H1 (cell line): ENCODE measurements at regions not wholly inside any gene's neighbourhood (a gene's known extent, or its start where the extent isn't known, plus 50 kb on each side); places are given as distances from the start of the nearest gene placed in this dataset.

Experiments used
- CTCF ChIA-PET: fragments of 300-600 bp; sonication (Branson Sonifier 250); formaldehyde crosslinking; loops from one replicate; lab custom pipeline; 2021; ENCODE audit not compliant: partially characterized antibody; lab: Charles Lee
- POLR2A ChIA-PET: fragments of 300-600 bp; sonication (Branson Sonifier 250); formaldehyde crosslinking; loops from one replicate; lab custom pipeline; 2021; ENCODE audit warnings: inconsistent platforms; ENCODE audit not compliant: partially characterized antibody; lab: Charles Lee
- DNase-seq, 2 experiments: peaks; one replicate each; pipeline versions ENCODE4 v3.0.0 to v3.0.0-alpha.2; 2010 to 2022; ENCODE audit warnings: low spot score in 2 of 2, low read depth in 1 of 2, mixed read lengths in 1 of 2
- FAIRE-seq: peaks from 2 replicates; lab custom pipeline; 2011; peaks lifted over from hg19 to GRCh38; lab: Jason Lieb, UNC
- H2AFZ ChIP-seq: 2 replicates; pipeline ENCODE4 v1.8.1; 2012; ENCODE audit warnings: low read length, inconsistent platforms
- H2AK5ac ChIP-seq: 2 replicates; pipeline ENCODE4 v1.6.1; 2013; ENCODE audit warnings: low read depth, low read length
- H2BK120ac ChIP-seq: replicated peaks from 2 replicates; pipeline ENCODE3; 2013; ENCODE audit warnings: low read depth, low read length, inconsistent platforms
- H2BK12ac ChIP-seq: 2 replicates; pipeline ENCODE4 v1.6.1; 2013; ENCODE audit warnings: low read depth, low read length
- H2BK15ac ChIP-seq: 2 replicates; pipeline ENCODE4 v1.6.1; 2013; ENCODE audit warnings: low read length
- H2BK20ac ChIP-seq: 2 replicates; pipeline ENCODE4 v1.6.1; 2013; ENCODE audit warnings: low read length
- H2BK5ac ChIP-seq: 2 replicates; pipeline ENCODE4 v1.6.1; 2013; ENCODE audit warnings: low read depth, low read length
- H3K14ac ChIP-seq: 2 replicates; pipeline ENCODE4 v1.6.1; 2013; ENCODE audit warnings: inconsistent platforms; ENCODE audit not compliant: insufficient read length
- H3K18ac ChIP-seq: 2 replicates; pipeline ENCODE4 v1.6.1; 2013; ENCODE audit warnings: low read length; ENCODE audit errors: extremely low read depth
- H3K23ac ChIP-seq: 2 replicates; pipeline ENCODE4 v1.6.1; 2013; ENCODE audit warnings: inconsistent platforms; ENCODE audit not compliant: insufficient read length
- H3K23me2 ChIP-seq: 2 replicates; pipeline ENCODE4 v1.6.1; 2013; ENCODE audit warnings: low read depth, low read length
- H3K27ac ChIP-seq: 2 replicates; pipeline ENCODE4 v1.6.1; 2011; ENCODE audit warnings: low read depth, low read length, inconsistent platforms
- H3K27me3 ChIP-seq, 4 experiments: replicated peaks in 1 of 4; 1 replicate in 1 of 4; 2 replicates in 3 of 4; pipeline versions ENCODE4 v1.6.1 to v1.8.1; 2011 to 2013; ENCODE audit warnings: low read length in 3 of 4, mild to moderate bottlenecking in 3 of 4, inconsistent platforms in 2 of 4, mixed read lengths in 2 of 4, moderate library complexity in 1 of 4; ENCODE audit not compliant: control insufficient read depth in 3 of 4, insufficient read depth in 3 of 4; ENCODE audit errors: extremely low read depth in 1 of 4
- H3K36me3 ChIP-seq, 4 experiments: 2 replicates each; pipeline versions ENCODE4 v1.6.1 to v1.8.1; 2011 to 2013; ENCODE audit warnings: mild to moderate bottlenecking in 4 of 4, low read length in 3 of 4, moderate library complexity in 2 of 4, control low read depth in 1 of 4, inconsistent platforms in 1 of 4; ENCODE audit not compliant: insufficient read depth in 4 of 4, control insufficient read depth in 2 of 4
- H3K4ac ChIP-seq: replicated peaks from 2 replicates; pipeline ENCODE3; 2013; ENCODE audit warnings: low read length, low read depth, mixed read lengths, inconsistent platforms; ENCODE audit not compliant: insufficient read length
- H3K4me1 ChIP-seq, 4 experiments: replicated peaks in 1 of 4; 1 replicate in 1 of 4; 2 replicates in 3 of 4; pipeline versions ENCODE4 v1.6.1 to v1.8.1; 2011 to 2013; ENCODE audit warnings: low read length in 3 of 4, inconsistent platforms in 2 of 4, mixed read lengths in 1 of 4; ENCODE audit not compliant: insufficient read depth in 4 of 4, control insufficient read depth in 3 of 4
- H3K4me2 ChIP-seq, 2 experiments: 2 replicates each; pipeline versions ENCODE4 v1.6.1 to v1.8.1; 2011 to 2013; ENCODE audit warnings: low read depth in 2 of 2, low read length in 2 of 2, control low read depth in 1 of 2, inconsistent platforms in 1 of 2, mild to moderate bottlenecking in 1 of 2; ENCODE audit not compliant: insufficient read depth in 1 of 2
- H3K4me3 ChIP-seq, 4 experiments: fragments of 200-600, 300-600 bp in 1 of 4; sonication (generic), shearing (Covaris generic), sonication (Bioruptor Twin) in 1 of 4; 2 replicates each; pipeline versions ENCODE4 v1.5.1 to v1.8.1; 2011 to 2016; ENCODE audit warnings: low read length in 4 of 4, low read depth in 3 of 4, control low read depth in 2 of 4, inconsistent platforms in 2 of 4, mild to moderate bottlenecking in 2 of 4, mixed read lengths in 1 of 4, moderate library complexity in 1 of 4; ENCODE audit not compliant: insufficient read depth in 2 of 4; ENCODE audit errors: extremely low read depth in 1 of 4
- H3K56ac ChIP-seq: replicated peaks from 2 replicates; pipeline ENCODE3; 2013; ENCODE audit warnings: low read depth, mild to moderate bottlenecking, mixed read lengths, low read length, inconsistent platforms; ENCODE audit not compliant: insufficient read length
- H3K79me1 ChIP-seq: 2 replicates; pipeline ENCODE4 v1.6.1; 2013; ENCODE audit warnings: low read depth, low read length, control low read depth
- H3K79me2 ChIP-seq, 2 experiments: 2 replicates each; pipeline versions ENCODE4 v1.6.1 to v1.8.1; 2012 to 2013; ENCODE audit warnings: low read length in 2 of 2, mild to moderate bottlenecking in 2 of 2, inconsistent platforms in 1 of 2; ENCODE audit not compliant: insufficient read depth in 2 of 2, control insufficient read depth in 1 of 2
- H3K9ac ChIP-seq, 4 experiments: replicated peaks in 1 of 4; 1 replicate in 1 of 4; 2 replicates in 3 of 4; pipeline versions ENCODE4 v1.6.1 to v1.8.1; 2011 to 2013; ENCODE audit warnings: low read depth in 3 of 4, low read length in 3 of 4, control low read depth in 2 of 4, mild to moderate bottlenecking in 2 of 4, moderate library complexity in 2 of 4, inconsistent platforms in 1 of 4; ENCODE audit errors: extremely low read depth in 1 of 4
- H3K9me3 ChIP-seq, 2 experiments: 2 replicates each; pipeline versions ENCODE4 v1.6.1 to v1.8.1; 2012 to 2013; ENCODE audit warnings: mild to moderate bottlenecking in 2 of 2, moderate library complexity in 2 of 2, control low read depth in 1 of 2, inconsistent platforms in 1 of 2, low read depth in 1 of 2, low read length in 1 of 2, mixed read lengths in 1 of 2; ENCODE audit not compliant: insufficient read depth in 2 of 2
- H4K20me1 ChIP-seq, 2 experiments: replicated peaks in 1 of 2; 2 replicates each; pipeline versions ENCODE3 to v1.8.1; 2011 to 2013; ENCODE audit warnings: inconsistent platforms in 2 of 2, low read length in 2 of 2, mild to moderate bottlenecking in 1 of 2; ENCODE audit not compliant: insufficient read depth in 2 of 2, control insufficient read depth in 1 of 2
- H4K5ac ChIP-seq: 2 replicates; pipeline ENCODE4 v1.6.1; 2013; ENCODE audit warnings: low read length, low read depth, mixed read lengths, inconsistent platforms; ENCODE audit not compliant: insufficient read length
- H4K8ac ChIP-seq: 2 replicates; pipeline ENCODE4 v1.8.0; 2013; ENCODE audit warnings: mild to moderate bottlenecking, moderate library complexity, low read length, inconsistent platforms; ENCODE audit not compliant: insufficient read depth; ENCODE audit errors: extremely low read depth
- H4K91ac ChIP-seq: replicated peaks from 2 replicates; pipeline ENCODE3; 2013; ENCODE audit warnings: low read length, mixed read lengths, inconsistent platforms; ENCODE audit not compliant: insufficient read length
- HDAC2 ChIP-seq, 2 experiments: fragments of 300-600 bp in 1 of 2; sonication (generic) in 1 of 2; IDR thresholded peaks; 2 replicates each; pipeline ENCODE4 v1.6.1; 2011 to 2012; ENCODE audit warnings: low read depth in 2 of 2, low read length in 2 of 2, mild to moderate bottlenecking in 2 of 2, moderate library complexity in 2 of 2, borderline replicate concordance in 1 of 2, inconsistent platforms in 1 of 2
- WGBS, 2 experiments: shearing (Covaris generic) in 1 of 2; methylation state at CpG; one replicate each; pipeline versions ENCODE4 v1.1.6 to v1.1.7; 2013 to 2015; ENCODE audit warnings: low lambda C conversion rate in 2 of 2, mixed read lengths in 2 of 2, inconsistent platforms in 1 of 2, low coverage in 1 of 2, missing lambda C conversion rate in 1 of 2; ENCODE audit not compliant: insufficient replicate concordance in 2 of 2, insufficient coverage in 1 of 2, insufficient read length in 1 of 2; ENCODE audit errors: extremely low coverage in 1 of 2, missing lambda C conversion rate in 1 of 2; 5-methylcytosine and 5-hydroxymethylcytosine counted together
- TF ChIP-seq, protein P1 (sequence below): IDR thresholded peaks from 2 replicates; pipeline ENCODE4 v1.6.1; 2012; ENCODE audit warnings: inconsistent platforms

DNA sequence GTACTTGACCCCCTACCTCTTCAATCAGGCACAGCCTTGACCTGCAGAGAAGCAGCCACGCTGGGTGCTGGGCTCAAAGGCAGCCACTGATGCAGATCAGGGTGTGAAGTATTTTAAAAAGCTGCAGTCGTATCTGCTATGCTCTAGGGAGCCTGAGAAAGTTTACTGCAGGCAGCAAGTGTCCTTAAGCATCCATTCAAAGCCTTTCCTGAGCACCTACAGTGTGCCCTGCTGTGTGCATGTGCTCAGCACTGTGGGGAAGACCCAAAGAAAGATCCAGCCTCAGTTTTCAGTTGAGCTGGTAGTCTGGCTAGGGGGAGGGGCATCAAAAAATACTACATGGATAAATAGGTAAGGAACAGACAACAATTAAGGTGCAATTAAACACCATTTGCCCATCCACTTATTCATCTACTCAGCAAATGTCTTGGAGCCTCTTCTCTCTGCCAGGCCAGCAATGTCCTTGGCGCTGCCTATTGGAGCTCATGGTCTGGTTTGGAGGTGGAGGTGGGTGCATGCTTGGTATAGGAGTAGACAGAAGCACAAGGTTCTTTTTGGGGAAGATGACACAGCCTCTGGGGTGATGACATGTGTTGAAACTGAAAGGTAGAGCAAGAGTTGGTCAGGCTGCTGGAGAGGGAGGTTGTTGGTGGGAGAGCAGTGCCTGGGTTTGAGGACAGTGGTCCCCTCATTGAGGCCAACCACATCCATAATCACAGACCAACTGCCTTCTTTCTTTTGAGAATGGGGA is 85.9 kb upstream of the PRR23C start:
- CTCF ChIA-PET: interaction anchor here (0.6 to 1.4 kb wide), 3 partner anchors 18 to 531 kb away, joined by 3 to 8 read pairs (median 4); no protein-coding TSS in a partner anchor
- Histone ChIP-seq H2BK120ac (no peak overlapping the region), H3K27ac (no peak overlapping the region), H2BK15ac (no peak overlapping the region), H3K4ac (no peak overlapping the region)
- DNase-seq: no peak
- TF ChIP-seq HDAC2 (IDR thresholded peaks at IDR 0.05; ENCODE audit: borderline replicate concordance in 1 of 2, low read depth in 2 of 2, low read length in 2 of 2): no peak
- TF ChIP-seq, protein P1, sequence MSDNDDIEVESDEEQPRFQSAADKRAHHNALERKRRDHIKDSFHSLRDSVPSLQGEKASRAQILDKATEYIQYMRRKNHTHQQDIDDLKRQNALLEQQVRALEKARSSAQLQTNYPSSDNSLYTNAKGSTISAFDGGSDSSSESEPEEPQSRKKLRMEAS: 0 out of 2 replicates have a peak, but pooled peaks have one; percentile 29
- TF ChIP-seq, all 59 proteins: peak for 1
- H3K56ac ChIP-seq: no peak overlapping the region
- H3K79me1 ChIP-seq: no peaks in the 10 kb centered on the region
- H4K91ac ChIP-seq: no peak overlapping the region
- H3K4me3 ChIP-seq: no peak overlapping the region
- H3K9ac ChIP-seq: no peak overlapping the region
- no peak overlapping the region for H2AFZ ChIP-seq
- H3K4me2 ChIP-seq: no peak overlapping the region
- no peak overlapping the region for H3K18ac ChIP-seq
- H3K4me1 ChIP-seq: peaks cover 0 to 4% (median 0%) of the 10 kb centered on the region in 4 experiments; a peak in 2 of 7 replicates
- no peak overlapping the region for H2BK5ac ChIP-seq
- no peaks in the 10 kb centered on the region for H3K79me2 ChIP-seq
- H2AK5ac ChIP-seq: no peak overlapping the region
- H3K14ac ChIP-seq: no peak overlapping the region
- no peak overlapping the region for H2BK12ac ChIP-seq
- POLR2A ChIA-PET: no interaction called here
- H4K8ac ChIP-seq: no peak overlapping the region
- H4K5ac ChIP-seq: no peak overlapping the region
- H3K9me3 ChIP-seq: peaks cover 0 to 13% of the 10 kb centered on the region in 2 experiments; a peak in 1 of 4 replicates
- no peak for FAIRE-seq
- no peaks in the 10 kb centered on the region; a peak in 1 of 7 replicates for H3K27me3 ChIP-seq
- peaks cover 2% of the 10 kb centered on the region; the same call in 1 of the 2 replicates for H3K23me2 ChIP-seq
- no peaks in the 10 kb centered on the region for H4K20me1 ChIP-seq
- no peak overlapping the region for H2BK20ac ChIP-seq
- H3K23ac ChIP-seq: no peak overlapping the region
- WGBS, 2 experiments: 54% methylated on average over 3 of the region's 3 CpGs; no CpG with 5 or more reads in 1 of the 2 experiments
- no peaks in the 10 kb centered on the region; a peak in 1 of 8 replicates for H3K36me3 ChIP-seq
